Suprapubic skin (tissue), 4 donors: ENCODE measurements at regions not wholly inside any gene's neighbourhood (a gene's known extent, or its start where the extent isn't known, plus 50 kb on each side); places are given as distances from the start of the nearest gene placed in this dataset.

Experiments
- DNase-seq, 2 donors: peaks; one replicate each; pipeline ENCODE4 v3.0.0-alpha.2; 2019; ENCODE audit warnings: low spot score in 2 of 2
- H3K27ac ChIP-seq: fragments of 200-600 bp; sonication (generic); one replicate; pipeline ENCODE4 v1.5.1; 2019
- H3K27me3 ChIP-seq: fragments of 200-600 bp; sonication (generic); one replicate; pipeline ENCODE4 v1.5.1; 2019
- H3K36me3 ChIP-seq: fragments of 200-600 bp; sonication (generic); one replicate; pipeline ENCODE4 v1.5.1; 2019
- H3K4me1 ChIP-seq: fragments of 200-600 bp; sonication (generic); one replicate; pipeline ENCODE4 v1.5.1; 2019
- H3K4me3 ChIP-seq: fragments of 200-600 bp; sonication (generic); one replicate; pipeline ENCODE4 v1.5.1; 2019; ENCODE audit warnings: mild to moderate bottlenecking
- H3K9me3 ChIP-seq: fragments of 200-600 bp; sonication (generic); one replicate; pipeline ENCODE4 v1.5.1; 2019
- EP300 ChIP-seq: sonication (generic); formaldehyde crosslinking; IDR thresholded peaks from one replicate; pipeline ENCODE4 v1.6.1; 2017; ENCODE audit warnings: antibody characterized with exemption
- POLR2A ChIP-seq, 2 donors: fragments of 450-650 bp; IDR thresholded peaks; one replicate each; pipeline ENCODE4 v1.6.1; 2017; ENCODE audit warnings: antibody characterized with exemption in 2 of 2, mild to moderate bottlenecking in 2 of 2, moderate library complexity in 2 of 2
- POLR2AphosphoS5 ChIP-seq, 3 donors: sonication (generic); formaldehyde crosslinking; IDR thresholded peaks; one replicate each; pipeline ENCODE4 v1.6.1; 2017; ENCODE audit warnings: antibody characterized with exemption in 3 of 3
- WGBS: methylation state at CpG from one replicate; pipeline ENCODE4 v1.1.5; 2018; 5-methylcytosine and 5-hydroxymethylcytosine counted together
- TF ChIP-seq, protein P1 (sequence below), 2 donors: fragments of 200-600 bp in 1 of 2; fragments of 450-650 bp in 1 of 2; sonication (generic) in 1 of 2; IDR thresholded peaks; one replicate each; pipeline ENCODE4 v1.5.1; 2016 to 2019; ENCODE audit warnings: antibody characterized with exemption in 2 of 2, mild to moderate bottlenecking in 1 of 2, moderate library complexity in 1 of 2

DNA sequence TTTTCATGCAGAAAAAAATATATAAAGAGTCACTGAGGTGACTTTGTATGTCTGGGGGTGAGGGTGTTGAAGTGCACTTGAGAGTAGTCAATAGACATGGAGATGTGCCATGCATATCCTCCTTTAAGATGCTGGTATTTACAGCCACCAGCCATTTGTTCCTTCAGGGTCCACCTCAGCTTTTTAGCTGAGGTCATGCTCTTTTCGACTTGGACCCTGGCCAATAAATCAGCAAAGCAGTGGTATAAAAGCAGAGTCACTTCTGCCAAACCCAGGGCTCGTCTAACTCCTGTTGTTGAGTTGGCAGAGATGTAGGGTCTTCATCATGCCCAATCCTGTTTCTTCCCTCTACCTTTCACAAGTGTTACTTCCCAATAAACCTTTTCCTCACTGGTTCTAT is 75.1 kb upstream of the OSTN start:
- 25% methylated on average over 2 of the region's 2 CpGs for WGBS
- TF ChIP-seq POLR2A (IDR thresholded peaks at IDR 0.05): no peak
- no peak for TF ChIP-seq EP300
- TF ChIP-seq, protein P1, sequence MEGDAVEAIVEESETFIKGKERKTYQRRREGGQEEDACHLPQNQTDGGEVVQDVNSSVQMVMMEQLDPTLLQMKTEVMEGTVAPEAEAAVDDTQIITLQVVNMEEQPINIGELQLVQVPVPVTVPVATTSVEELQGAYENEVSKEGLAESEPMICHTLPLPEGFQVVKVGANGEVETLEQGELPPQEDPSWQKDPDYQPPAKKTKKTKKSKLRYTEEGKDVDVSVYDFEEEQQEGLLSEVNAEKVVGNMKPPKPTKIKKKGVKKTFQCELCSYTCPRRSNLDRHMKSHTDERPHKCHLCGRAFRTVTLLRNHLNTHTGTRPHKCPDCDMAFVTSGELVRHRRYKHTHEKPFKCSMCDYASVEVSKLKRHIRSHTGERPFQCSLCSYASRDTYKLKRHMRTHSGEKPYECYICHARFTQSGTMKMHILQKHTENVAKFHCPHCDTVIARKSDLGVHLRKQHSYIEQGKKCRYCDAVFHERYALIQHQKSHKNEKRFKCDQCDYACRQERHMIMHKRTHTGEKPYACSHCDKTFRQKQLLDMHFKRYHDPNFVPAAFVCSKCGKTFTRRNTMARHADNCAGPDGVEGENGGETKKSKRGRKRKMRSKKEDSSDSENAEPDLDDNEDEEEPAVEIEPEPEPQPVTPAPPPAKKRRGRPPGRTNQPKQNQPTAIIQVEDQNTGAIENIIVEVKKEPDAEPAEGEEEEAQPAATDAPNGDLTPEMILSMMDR (IDR thresholded peaks at IDR 0.05): no peak
- TF ChIP-seq POLR2AphosphoS5 (IDR thresholded peaks at IDR 0.05): no peak
- H3K27ac ChIP-seq: no peak overlapping the region

DNA sequence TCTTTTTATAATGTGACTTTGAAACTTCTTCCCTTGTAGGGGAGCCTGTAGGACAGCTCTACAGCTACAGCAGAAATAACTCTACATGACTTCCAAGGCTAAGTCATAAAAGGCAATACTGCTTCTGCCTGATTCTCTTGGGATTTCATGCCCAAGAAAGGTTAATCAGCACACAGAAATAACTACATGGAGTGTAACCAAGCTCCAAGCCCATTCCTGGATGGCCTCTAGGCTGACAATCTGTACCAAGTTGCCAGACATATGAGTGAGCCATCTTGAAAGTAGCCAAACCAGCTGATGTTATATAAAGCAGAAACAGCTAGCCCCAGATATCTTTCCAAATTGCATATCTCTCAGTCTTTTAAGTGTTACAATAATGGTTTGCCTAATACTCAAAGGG is 75.8 kb upstream of the OSTN start:
- Histone ChIP-seq H3K27ac (no peak overlapping the region), H3K4me3 (no peak overlapping the region), H3K9me3 (no peaks in the 10 kb centered on the region), H3K27me3 (no peaks in the 10 kb centered on the region), H3K36me3 (no peaks in the 10 kb centered on the region), H3K4me1 (no peaks in the 10 kb centered on the region)
- TF ChIP-seq, protein P1 (IDR thresholded peaks at IDR 0.05): no peak
- TF ChIP-seq POLR2AphosphoS5 (IDR thresholded peaks at IDR 0.05): no peak
- TF ChIP-seq EP300: no peak
- no peak for TF ChIP-seq POLR2A (IDR thresholded peaks at IDR 0.05)
- DNase-seq: no peak

More for the DNA sequence above, 75.1 kb upstream of the OSTN start:
- Histone ChIP-seq H3K36me3 (no peaks in the 10 kb centered on the region), H3K27me3 (no peaks in the 10 kb centered on the region), H3K9me3 (no peaks in the 10 kb centered on the region), H3K4me1 (no peaks in the 10 kb centered on the region), H3K4me3 (no peak overlapping the region)
- DNase-seq: no peak

DNA sequence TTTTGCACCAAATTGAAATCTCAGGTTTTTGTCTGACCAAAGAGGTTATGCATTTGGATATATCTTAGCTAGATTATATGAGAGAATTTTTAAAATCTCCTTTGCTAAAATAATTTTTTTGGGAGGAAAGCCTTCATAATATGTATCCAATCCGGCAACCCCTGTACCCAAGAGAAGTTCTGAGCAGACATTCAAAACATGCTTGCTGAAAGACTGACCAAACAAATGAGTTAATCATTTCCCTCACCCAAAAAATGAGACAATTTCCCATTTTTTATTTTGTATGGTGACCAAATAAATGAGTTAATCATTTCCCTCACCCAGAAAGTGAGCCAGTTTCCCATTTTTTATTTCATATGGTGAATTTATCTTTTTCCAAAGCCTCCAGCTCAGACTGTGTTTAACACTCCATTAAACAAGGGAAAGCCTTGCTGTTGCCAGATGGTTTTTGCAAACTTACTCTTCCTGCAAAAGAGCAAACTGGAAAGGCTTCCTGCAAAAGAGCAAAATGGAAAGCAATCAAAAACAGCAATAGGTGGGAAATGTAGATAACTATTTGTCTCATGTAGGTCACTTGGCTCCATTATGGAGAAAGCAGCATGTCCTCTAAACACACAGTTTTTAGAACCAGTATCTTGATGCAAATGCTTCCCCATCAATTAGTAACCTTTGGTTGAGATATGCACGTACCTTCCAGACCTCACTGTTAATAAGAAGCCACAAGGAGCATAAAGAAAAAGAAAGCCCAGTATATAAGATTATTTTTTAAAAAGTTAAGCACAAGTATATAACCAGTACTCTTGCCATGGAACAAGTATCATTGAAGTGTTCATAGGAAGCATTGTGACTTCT is 78.4 kb upstream of the OSTN start:
- Histone ChIP-seq H3K27me3 (no peaks in the 10 kb centered on the region), H3K9me3 (no peaks in the 10 kb centered on the region), H3K36me3 (no peaks in the 10 kb centered on the region), H3K4me3 (no peak overlapping the region), H3K4me1 (no peaks in the 10 kb centered on the region), H3K27ac (no peak overlapping the region)
- 70% methylated on average over 2 of the region's 2 CpGs for WGBS
- DNase-seq: no peak
- TF ChIP-seq EP300: no peak
- TF ChIP-seq POLR2AphosphoS5 (IDR thresholded peaks at IDR 0.05): no peak
- TF ChIP-seq POLR2A (IDR thresholded peaks at IDR 0.05): no peak
- TF ChIP-seq, protein P1 (IDR thresholded peaks at IDR 0.05): no peak

DNA sequence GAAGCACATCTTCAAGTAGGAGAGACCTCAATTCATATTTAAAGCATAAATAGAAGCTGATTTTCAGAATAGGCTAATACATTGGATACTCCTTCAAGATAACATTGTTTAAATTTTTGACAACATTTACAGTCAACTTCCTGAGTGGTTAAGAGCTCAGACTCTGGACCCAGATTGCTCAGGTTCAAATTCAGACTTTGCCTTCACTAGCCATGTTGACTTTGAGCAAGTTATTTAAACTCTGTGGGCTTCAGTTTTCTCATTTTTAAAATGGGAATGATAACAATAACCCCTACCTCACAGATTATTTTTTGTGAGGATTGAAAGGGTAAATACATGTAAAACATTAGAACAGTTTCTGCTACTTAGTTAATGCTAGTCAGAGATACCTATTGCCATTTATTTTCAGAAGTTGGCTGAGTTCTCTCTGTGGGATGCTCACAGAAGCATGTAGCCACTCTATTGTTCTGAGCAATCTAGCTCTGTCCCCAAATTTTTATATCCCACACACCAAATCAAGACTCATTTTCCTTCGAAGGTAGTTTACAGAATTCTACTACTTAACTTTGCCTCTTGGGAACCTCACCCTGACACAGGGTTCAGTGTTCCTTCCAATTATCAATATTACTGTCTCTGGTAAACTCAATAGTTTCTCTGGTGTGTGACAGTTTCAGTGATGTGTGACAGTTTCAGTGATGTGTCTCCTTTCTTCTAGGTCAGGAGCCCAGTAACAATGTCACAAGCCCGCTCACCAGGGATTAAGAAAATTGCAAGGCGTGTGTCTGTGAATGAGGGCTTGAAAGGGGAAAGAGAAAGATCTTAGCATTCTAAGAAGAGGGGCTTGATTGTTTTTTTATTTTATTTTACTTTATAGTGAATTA is 79.4 kb upstream of the OSTN start:
- no peaks in the 10 kb centered on the region for H3K9me3 ChIP-seq
- DNase-seq: no peak
- no peak overlapping the region for H3K27ac ChIP-seq
- no peaks in the 10 kb centered on the region for H3K4me1 ChIP-seq
- no peaks in the 10 kb centered on the region for H3K27me3 ChIP-seq
- WGBS: 87% methylated on average over 3 of the region's 3 CpGs
- H3K36me3 ChIP-seq: no peaks in the 10 kb centered on the region
- H3K4me3 ChIP-seq: no peak overlapping the region
- TF ChIP-seq, protein P1 (IDR thresholded peaks at IDR 0.05): no peak
- no peak for TF ChIP-seq POLR2AphosphoS5 (IDR thresholded peaks at IDR 0.05)
- no peak for TF ChIP-seq EP300
- no peak for TF ChIP-seq POLR2A (IDR thresholded peaks at IDR 0.05)

DNA sequence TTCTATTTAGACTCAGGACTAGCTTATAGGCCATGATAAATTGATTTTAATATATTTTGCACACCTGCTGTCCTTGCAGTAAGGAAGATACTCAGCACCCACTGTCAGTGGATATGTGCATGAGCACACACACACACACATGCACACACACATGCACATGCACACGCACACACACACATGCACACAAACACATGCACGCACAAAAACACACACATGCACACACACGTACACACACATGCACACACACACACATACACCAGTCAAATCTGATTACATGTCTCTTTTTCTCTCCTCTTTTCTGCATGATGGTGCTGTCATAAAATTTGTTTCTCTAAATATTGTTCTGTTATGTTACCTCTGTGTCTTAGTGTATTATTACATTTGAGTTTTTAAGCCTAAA is 87.3 kb upstream of the OSTN start:
- Histone ChIP-seq H3K4me1 (no peaks in the 10 kb centered on the region), H3K9me3 (no peaks in the 10 kb centered on the region), H3K27ac (no peak overlapping the region), H3K27me3 (no peaks in the 10 kb centered on the region), H3K36me3 (no peaks in the 10 kb centered on the region), H3K4me3 (no peak overlapping the region)
- TF ChIP-seq, protein P1 (IDR thresholded peaks at IDR 0.05): no peak
- TF ChIP-seq POLR2AphosphoS5 (IDR thresholded peaks at IDR 0.05) (no peak), POLR2A (IDR thresholded peaks at IDR 0.05) (no peak), EP300 (no peak)
- DNase-seq: no peak
- 58% methylated on average over 3 of the region's 3 CpGs for WGBS
